ENCODE measurements at regions not wholly inside any gene's neighbourhood (a gene's known extent, or its start where the extent isn't known, plus 50 kb on each side); places are given as distances from the start of the nearest gene placed in this dataset.
A peak's percentile ranks its signal among the peaks of the same experiment; 100 is the strongest.

GRCh38 chr2:152974146-152974545 lies 255.7 kb downstream of the ARL6IP6 start:
- no peak overlapping the region for H3K27ac ChIP-seq
- DNase-seq: no peak
- no peaks in the 10 kb centered on the region for H3K9me3 ChIP-seq (replicated peaks)
- H3K4me3 ChIP-seq: no peak overlapping the region
- H3K4me1 ChIP-seq: no peaks in the 10 kb centered on the region
- H3K36me3 ChIP-seq: no peaks in the 10 kb centered on the region
- no peaks in the 10 kb centered on the region for H3K27me3 ChIP-seq

- DNase-seq: no peak
- no peaks in the 10 kb centered on the region for H3K27me3 ChIP-seq
- no peaks in the 10 kb centered on the region for H3K36me3 ChIP-seq
- no peaks in the 10 kb centered on the region for H3K4me1 ChIP-seq
- no peak overlapping the region for H3K27ac ChIP-seq
- H3K4me3 ChIP-seq: no peak overlapping the region
- H3K9me3 ChIP-seq (replicated peaks): no peaks in the 10 kb centered on the region
Observed at GRCh38 chr2:152971685-152972084, 253.3 kb downstream of the ARL6IP6 start.

- Histone ChIP-seq H3K4me3 (no peak overlapping the region), H3K9me3 (replicated peaks) (no peaks in the 10 kb centered on the region), H3K4me1 (no peaks in the 10 kb centered on the region), H3K36me3 (no peaks in the 10 kb centered on the region), H3K27ac (no peak overlapping the region), H3K27me3 (no peaks in the 10 kb centered on the region)
- no peak for DNase-seq
Observed at GRCh38 chr2:152962446-152962845, 244.0 kb downstream of the ARL6IP6 start.

GRCh38 chr2:152961351-152961750 lies 242.9 kb downstream of the ARL6IP6 start:
- no peaks in the 10 kb centered on the region for H3K27me3 ChIP-seq
- no peaks in the 10 kb centered on the region for H3K9me3 ChIP-seq (replicated peaks)
- no peaks in the 10 kb centered on the region for H3K4me1 ChIP-seq
- no peak overlapping the region for H3K27ac ChIP-seq
- DNase-seq: no peak
- H3K36me3 ChIP-seq: no peaks in the 10 kb centered on the region
- no peak overlapping the region for H3K4me3 ChIP-seq

GRCh38 chr2:152950126-152950525 lies 231.7 kb downstream of the ARL6IP6 start:
- Histone ChIP-seq H3K4me1 (no peaks in the 10 kb centered on the region), H3K9me3 (replicated peaks) (no peaks in the 10 kb centered on the region), H3K27me3 (no peaks in the 10 kb centered on the region), H3K36me3 (no peaks in the 10 kb centered on the region), H3K27ac (no peak overlapping the region), H3K4me3 (no peak overlapping the region)
- DNase-seq: peak; percentile 27 to 49

GRCh38 chr2:152944099-152944498 lies 225.7 kb downstream of the ARL6IP6 start:
- Histone ChIP-seq H3K27ac (no peak overlapping the region), H3K4me1 (no peaks in the 10 kb centered on the region), H3K36me3 (no peaks in the 10 kb centered on the region), H3K9me3 (replicated peaks) (no peaks in the 10 kb centered on the region), H3K4me3 (no peak overlapping the region), H3K27me3 (no peaks in the 10 kb centered on the region)
- DNase-seq: no peak

GRCh38 chr2:152942940-152943440 lies 224.6 kb downstream of the ARL6IP6 start:
- no peaks in the 10 kb centered on the region for H3K36me3 ChIP-seq
- H3K4me1 ChIP-seq: no peaks in the 10 kb centered on the region
- no peak for DNase-seq
- H3K9me3 ChIP-seq (replicated peaks): no peaks in the 10 kb centered on the region
- no peak overlapping the region for H3K27ac ChIP-seq
- H3K4me3 ChIP-seq: no peak overlapping the region
- no peaks in the 10 kb centered on the region for H3K27me3 ChIP-seq

- DNase-seq: no peak
- H3K27me3 ChIP-seq: no peaks in the 10 kb centered on the region
- no peaks in the 10 kb centered on the region for H3K36me3 ChIP-seq
- no peaks in the 10 kb centered on the region for H3K9me3 ChIP-seq (replicated peaks)
- no peak overlapping the region for H3K27ac ChIP-seq
- no peaks in the 10 kb centered on the region for H3K4me1 ChIP-seq
- H3K4me3 ChIP-seq: no peak overlapping the region
Observed at GRCh38 chr2:152930501-152930900, 212.1 kb downstream of the ARL6IP6 start.

GRCh38 chr2:152929628-152930027 lies 211.2 kb downstream of the ARL6IP6 start:
- no peak for DNase-seq
- Histone ChIP-seq H3K9me3 (replicated peaks) (no peaks in the 10 kb centered on the region), H3K27ac (no peak overlapping the region), H3K36me3 (no peaks in the 10 kb centered on the region), H3K4me1 (no peaks in the 10 kb centered on the region), H3K27me3 (no peaks in the 10 kb centered on the region), H3K4me3 (no peak overlapping the region)

GRCh38 chr2:152925547-152926448 lies 207.4 kb downstream of the ARL6IP6 start:
- Histone ChIP-seq H3K27me3 (no peaks in the 10 kb centered on the region), H3K36me3 (no peaks in the 10 kb centered on the region), H3K27ac (no peak overlapping the region), H3K4me3 (no peak overlapping the region), H3K9me3 (replicated peaks) (no peaks in the 10 kb centered on the region), H3K4me1 (no peaks in the 10 kb centered on the region)
- DNase-seq: peak; percentile 68 to 86

- no peaks in the 10 kb centered on the region for H3K27me3 ChIP-seq
- H3K27ac ChIP-seq: no peak overlapping the region
- no peak overlapping the region for H3K4me3 ChIP-seq
- H3K4me1 ChIP-seq: no peaks in the 10 kb centered on the region
- DNase-seq: no peak
- no peaks in the 10 kb centered on the region for H3K9me3 ChIP-seq (replicated peaks)
- H3K36me3 ChIP-seq: no peaks in the 10 kb centered on the region
Observed at GRCh38 chr2:152924722-152925121, 206.3 kb downstream of the ARL6IP6 start.

- no peaks in the 10 kb centered on the region for H3K36me3 ChIP-seq
- H3K27ac ChIP-seq: no peak overlapping the region
- H3K4me1 ChIP-seq: no peaks in the 10 kb centered on the region
- H3K4me3 ChIP-seq: no peak overlapping the region
- H3K27me3 ChIP-seq: no peaks in the 10 kb centered on the region
- no peak for DNase-seq
- no peaks in the 10 kb centered on the region for H3K9me3 ChIP-seq (replicated peaks)
Observed at GRCh38 chr2:152924219-152924618, 205.8 kb downstream of the ARL6IP6 start.

GRCh38 chr2:152920846-152921245 lies 202.4 kb downstream of the ARL6IP6 start:
- no peaks in the 10 kb centered on the region for H3K27me3 ChIP-seq
- H3K27ac ChIP-seq: no peak overlapping the region
- no peaks in the 10 kb centered on the region for H3K36me3 ChIP-seq
- H3K9me3 ChIP-seq (replicated peaks): no peaks in the 10 kb centered on the region
- H3K4me1 ChIP-seq: no peaks in the 10 kb centered on the region
- DNase-seq: no peak
- no peak overlapping the region for H3K4me3 ChIP-seq

- DNase-seq: no peak
- no peaks in the 10 kb centered on the region for H3K4me1 ChIP-seq
- no peak overlapping the region for H3K4me3 ChIP-seq
- H3K27ac ChIP-seq: no peak overlapping the region
- H3K9me3 ChIP-seq (replicated peaks): no peaks in the 10 kb centered on the region
- no peaks in the 10 kb centered on the region for H3K36me3 ChIP-seq
- H3K27me3 ChIP-seq: no peaks in the 10 kb centered on the region
Observed at GRCh38 chr2:152910970-152911369, 192.6 kb downstream of the ARL6IP6 start.

- H3K36me3 ChIP-seq: no peaks in the 10 kb centered on the region
- no peak for DNase-seq
Observed at GRCh38 chr2:152907046-152907445, 188.6 kb downstream of the ARL6IP6 start.

GRCh38 chr2:152894051-152894450 lies 175.6 kb downstream of the ARL6IP6 start:
- no peaks in the 10 kb centered on the region for H3K4me1 ChIP-seq
- no peaks in the 10 kb centered on the region for H3K9me3 ChIP-seq (replicated peaks)
- DNase-seq: no peak
- no peak overlapping the region for H3K27ac ChIP-seq
- no peaks in the 10 kb centered on the region for H3K27me3 ChIP-seq
- H3K36me3 ChIP-seq: no peaks in the 10 kb centered on the region
- H3K4me3 ChIP-seq: no peak overlapping the region

More at GRCh38 chr2:152907046-152907445, 188.6 kb downstream of the ARL6IP6 start:
- no peak overlapping the region for H3K27ac ChIP-seq
- no peaks in the 10 kb centered on the region for H3K27me3 ChIP-seq
- H3K4me3 ChIP-seq: no peak overlapping the region
- no peaks in the 10 kb centered on the region for H3K9me3 ChIP-seq (replicated peaks)
- H3K4me1 ChIP-seq: no peaks in the 10 kb centered on the region

All from SJCRH30 (cell line).